SK-N-MC (cell line): ENCODE measurements at regions not wholly inside any gene's neighbourhood (a gene's known extent, or its start where the extent isn't known, plus 50 kb on each side); places are given as distances from the start of the nearest gene placed in this dataset.

ENCODE experiments used
- DNase-seq: peaks from one replicate; pipeline ENCODE4 v3.0.0-alpha.2; 2011; ENCODE audit warnings: low read depth, low spot score
- H3K27ac ChIP-seq: fragments of 200-600 bp; sonication (generic); 2 replicates; pipeline ENCODE4 v1.5.1; 2016; ENCODE audit warnings: mixed run types
- H3K36me3 ChIP-seq: fragments of 200-600 bp; sonication (generic); 2 replicates; pipeline ENCODE4 v1.6.1; 2017; ENCODE audit warnings: antibody characterized with exemption, low read length, mixed read lengths; ENCODE audit not compliant: insufficient read depth
- H3K4me3 ChIP-seq: fragments of 200-600 bp; sonication (generic); 2 replicates; pipeline ENCODE4 v1.5.1; 2016
- H3K9ac ChIP-seq: fragments of 200-600 bp; sonication (generic); 2 replicates; pipeline ENCODE4 v1.8.0; 2017; ENCODE audit warnings: mixed run types, mixed read lengths; ENCODE audit not compliant: insufficient read length
- H3K9me3 ChIP-seq: fragments of 200-600 bp; sonication (generic); 2 replicates; pipeline ENCODE4 v1.6.1; 2017; ENCODE audit warnings: low read depth, mild to moderate bottlenecking, antibody characterized with exemption, low read length, moderate library complexity, mixed read lengths
- EZH2 ChIP-seq: fragments of 200-600 bp; sonication (generic); IDR thresholded peaks from one replicate; pipeline ENCODE4 v1.6.1; 2017; ENCODE audit warnings: antibody characterized with exemption
- FOXP2 ChIP-seq: optimal IDR thresholded peaks from 2 replicates; pipeline ENCODE3; 2011; ENCODE audit warnings: mild to moderate bottlenecking, moderate library complexity; ENCODE audit not compliant: insufficient read depth; ENCODE audit errors: extremely low read length, control extremely low read depth
- POLR2AphosphoS5 ChIP-seq: IDR thresholded peaks from 2 replicates; pipeline ENCODE4 v1.6.1; 2012; ENCODE audit warnings: mild to moderate bottlenecking, low read depth, low read length, borderline replicate concordance

DNA sequence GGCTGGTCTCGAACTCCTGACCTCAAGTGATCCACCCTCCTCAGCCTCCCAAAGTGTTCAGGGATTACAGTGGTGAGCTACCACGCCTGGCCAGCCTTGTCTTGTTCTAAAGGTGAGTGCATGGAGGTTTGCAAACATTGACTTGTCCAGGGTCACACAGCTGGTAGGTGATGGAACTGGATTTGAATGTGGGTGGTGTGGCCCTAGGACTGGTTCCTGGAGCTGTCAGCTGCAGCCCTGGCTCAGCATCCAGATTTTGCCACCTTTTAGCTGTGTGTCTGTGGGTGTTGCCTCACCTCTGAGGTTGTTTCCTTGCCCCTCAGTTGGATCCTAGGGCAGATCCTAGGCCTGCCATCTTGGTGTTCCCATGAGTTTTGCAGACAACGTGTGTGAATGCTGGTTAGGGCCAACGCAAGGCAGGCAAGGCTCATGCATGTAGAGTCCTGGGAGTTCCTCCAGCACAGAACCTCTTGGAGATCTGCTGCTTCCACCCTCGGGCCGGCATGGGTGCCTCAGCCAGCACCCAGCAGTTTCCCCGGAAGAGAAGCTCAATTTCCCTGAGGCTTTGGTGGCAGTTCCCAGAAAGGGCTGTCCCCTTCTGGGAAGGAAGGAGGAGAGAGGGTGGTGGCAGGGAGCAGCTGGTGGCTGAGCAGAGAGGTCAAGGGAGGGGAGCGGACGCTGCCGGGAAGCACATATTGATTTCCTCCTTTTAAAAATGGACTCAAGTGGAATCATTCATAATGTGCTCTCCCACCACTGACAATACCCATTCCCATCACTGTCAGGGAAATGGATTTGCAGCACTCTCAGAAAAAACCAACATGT, 127.6 kb upstream of the HS6ST1 start:
- Histone ChIP-seq H3K27ac (no peak overlapping the region), H3K4me3 (no peak overlapping the region), H3K9ac (no peak overlapping the region), H3K9me3 (no peaks in the 10 kb centered on the region), H3K36me3 (no peaks in the 10 kb centered on the region)
- DNase-seq = no peak
- no peak for TF ChIP-seq EZH2
- TF ChIP-seq POLR2AphosphoS5 = no peak

- H3K9ac ChIP-seq = no peak overlapping the region
- no peaks in the 10 kb centered on the region for H3K9me3 ChIP-seq
- TF ChIP-seq FOXP2 (no peak), POLR2AphosphoS5 (no peak), EZH2 (no peak)
- H3K27ac ChIP-seq = no peak overlapping the region
- DNase-seq = no peak
- H3K36me3 ChIP-seq = no peaks in the 10 kb centered on the region
- no peak overlapping the region for H3K4me3 ChIP-seq
Observed at GRCh38 chr2:128446874-128447537, 128.3 kb upstream of the HS6ST1 start.

- H3K36me3 ChIP-seq = no peaks in the 10 kb centered on the region
- no peak for TF ChIP-seq POLR2AphosphoS5
- no peak for TF ChIP-seq FOXP2
- TF ChIP-seq EZH2 = no peak
- H3K27ac ChIP-seq = no peak overlapping the region
- H3K9me3 ChIP-seq = no peaks in the 10 kb centered on the region
- no peak overlapping the region for H3K4me3 ChIP-seq
- H3K9ac ChIP-seq = no peak overlapping the region
- no peak for DNase-seq
Observed at GRCh38 chr2:128447538-128447995, 128.9 kb upstream of the HS6ST1 start.

GRCh38 chr2:128448331-128449225, 129.9 kb upstream of the HS6ST1 start:
- Histone ChIP-seq H3K36me3 (no peaks in the 10 kb centered on the region), H3K27ac (no peak overlapping the region), H3K4me3 (no peak overlapping the region), H3K9me3 (no peaks in the 10 kb centered on the region), H3K9ac (no peak overlapping the region)
- TF ChIP-seq EZH2 (no peak), FOXP2 (no peak), POLR2AphosphoS5 (no peak)
- DNase-seq = no peak

- Histone ChIP-seq H3K9ac (no peak overlapping the region), H3K27ac (no peak overlapping the region), H3K9me3 (no peaks in the 10 kb centered on the region), H3K4me3 (no peak overlapping the region), H3K36me3 (no peaks in the 10 kb centered on the region)
- DNase-seq = no peak
- TF ChIP-seq EZH2 (no peak), FOXP2 (no peak), POLR2AphosphoS5 (no peak)
Observed at GRCh38 chr2:128449226-128450061, 130.8 kb upstream of the HS6ST1 start.

DNA sequence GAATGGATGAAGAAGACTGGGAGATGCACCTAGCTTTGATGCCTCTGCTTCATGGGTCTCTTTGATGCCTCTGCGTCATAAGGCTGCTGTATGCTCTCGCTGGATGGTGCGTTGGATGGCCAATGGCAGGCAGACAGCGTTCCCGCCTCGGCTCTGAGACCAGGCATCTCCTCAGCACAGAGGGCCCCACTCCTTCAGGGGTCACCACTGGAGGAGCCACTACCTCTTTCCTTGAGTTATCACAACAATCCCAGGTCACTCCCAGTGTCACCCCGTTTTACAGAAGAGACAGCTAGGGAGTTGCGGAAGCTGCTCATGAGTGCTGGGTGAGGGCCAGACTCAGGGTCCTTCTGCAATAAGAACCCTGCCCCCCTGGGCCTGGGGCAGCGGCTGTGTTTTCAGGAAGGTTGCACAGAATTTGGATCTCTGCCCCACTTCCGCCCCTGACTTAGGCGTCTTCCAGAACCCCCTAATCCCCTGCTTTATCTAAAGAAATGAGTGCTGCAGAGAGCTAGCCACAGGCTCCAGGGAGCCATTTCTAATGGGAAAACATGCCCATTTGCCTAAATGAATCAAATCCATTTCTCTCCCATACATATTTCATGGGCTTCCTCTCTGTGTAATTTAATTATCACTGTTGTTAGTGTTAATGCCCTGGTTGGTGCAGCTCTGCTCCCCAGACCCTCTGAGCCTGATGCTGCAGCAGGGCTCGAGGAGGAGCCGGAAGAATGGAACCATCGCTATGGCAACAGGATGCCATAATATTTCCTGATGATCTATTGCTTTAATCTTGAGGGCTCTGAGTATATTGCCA, 131.8 kb upstream of the HS6ST1 start:
- H3K36me3 ChIP-seq = no peaks in the 10 kb centered on the region
- TF ChIP-seq POLR2AphosphoS5 (no peak; the same call in 1 of the 2 replicates), FOXP2 (peak; percentile 83)
- H3K9ac ChIP-seq = no peak overlapping the region
- no peaks in the 10 kb centered on the region for H3K9me3 ChIP-seq
- H3K4me3 ChIP-seq = no peak overlapping the region
- H3K27ac ChIP-seq = 0 out of 2 replicates have a peak overlapping the region, but pooled peaks have one; percentile 22
- no peak for DNase-seq
